Thyroid gland (tissue), 4 donors: ENCODE measurements at regions not wholly inside any gene's neighbourhood (a gene's known extent, or its start where the extent isn't known, plus 50 kb on each side); places are given as distances from the start of the nearest gene placed in this dataset.

Experiments
- POLR2A ChIP-seq, 2 donors: fragments of 450-650 bp; IDR thresholded peaks; one replicate each; pipeline ENCODE4 v1.6.1; 2017; ENCODE audit warnings: antibody characterized with exemption in 2 of 2, mild to moderate bottlenecking in 2 of 2, moderate library complexity in 1 of 2
- TF ChIP-seq, protein P1 (sequence below), 6 experiments: fragments of 200-600 bp in 3 of 6; fragments of 450-650 bp in 3 of 6; sonication (generic) in 3 of 6; IDR thresholded peaks; one replicate each; pipeline ENCODE4 v1.5.1; 2016 to 2019; ENCODE audit warnings: antibody characterized with exemption in 6 of 6, mild to moderate bottlenecking in 2 of 6, inconsistent platforms in 1 of 6, moderate library complexity in 1 of 6

DNA sequence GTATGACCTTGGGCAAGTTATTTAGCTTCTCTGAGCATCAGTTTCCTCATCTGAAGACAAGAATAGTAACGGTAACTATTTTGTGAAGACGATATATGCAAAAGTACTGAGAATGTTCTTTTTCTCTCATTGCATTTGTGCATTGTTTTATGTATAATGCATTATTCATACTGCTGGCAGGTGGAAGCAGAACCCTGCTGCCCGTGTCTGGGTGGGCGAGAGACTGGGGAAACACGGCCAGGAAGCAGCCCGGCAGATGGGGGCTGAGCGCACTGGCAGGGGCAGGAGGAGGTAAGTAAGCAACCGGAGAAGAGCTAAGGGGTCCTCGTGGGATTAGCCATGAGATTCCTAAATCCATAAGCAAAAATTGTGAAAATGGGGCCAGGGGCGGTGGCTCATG, 115.8 kb upstream of the MED13L start:
- no peak for TF ChIP-seq POLR2A (IDR thresholded peaks at IDR 0.05)
- TF ChIP-seq, protein P1, sequence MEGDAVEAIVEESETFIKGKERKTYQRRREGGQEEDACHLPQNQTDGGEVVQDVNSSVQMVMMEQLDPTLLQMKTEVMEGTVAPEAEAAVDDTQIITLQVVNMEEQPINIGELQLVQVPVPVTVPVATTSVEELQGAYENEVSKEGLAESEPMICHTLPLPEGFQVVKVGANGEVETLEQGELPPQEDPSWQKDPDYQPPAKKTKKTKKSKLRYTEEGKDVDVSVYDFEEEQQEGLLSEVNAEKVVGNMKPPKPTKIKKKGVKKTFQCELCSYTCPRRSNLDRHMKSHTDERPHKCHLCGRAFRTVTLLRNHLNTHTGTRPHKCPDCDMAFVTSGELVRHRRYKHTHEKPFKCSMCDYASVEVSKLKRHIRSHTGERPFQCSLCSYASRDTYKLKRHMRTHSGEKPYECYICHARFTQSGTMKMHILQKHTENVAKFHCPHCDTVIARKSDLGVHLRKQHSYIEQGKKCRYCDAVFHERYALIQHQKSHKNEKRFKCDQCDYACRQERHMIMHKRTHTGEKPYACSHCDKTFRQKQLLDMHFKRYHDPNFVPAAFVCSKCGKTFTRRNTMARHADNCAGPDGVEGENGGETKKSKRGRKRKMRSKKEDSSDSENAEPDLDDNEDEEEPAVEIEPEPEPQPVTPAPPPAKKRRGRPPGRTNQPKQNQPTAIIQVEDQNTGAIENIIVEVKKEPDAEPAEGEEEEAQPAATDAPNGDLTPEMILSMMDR (IDR thresholded peaks at IDR 0.05): no peak
